Caco-2 (cell line): ENCODE measurements at regions not wholly inside any gene's neighbourhood (a gene's known extent, or its start where the extent isn't known, plus 50 kb on each side); places are given as distances from the start of the nearest gene placed in this dataset.

ENCODE experiments used
- BruUV-seq: library from RNA; stranded (reverse); fragments of 400-500 nt; replicated peaks from 2 replicates; lab custom pipeline; 2021; lab: Mats Ljungman, UMichigan
- CTCF ChIA-PET: fragments of 300-600 bp; sonication (Branson Sonifier 250); formaldehyde crosslinking; loops from one replicate; lab custom pipeline; 2022; ENCODE audit warnings: antibody characterized with exemption; lab: Charles Lee
- POLR2A ChIA-PET: fragments of 300-600 bp; sonication (Branson Sonifier 250); formaldehyde crosslinking; loops from one replicate; lab custom pipeline; 2022; ENCODE audit warnings: antibody characterized with exemption; lab: Charles Lee
- DNase-seq, 2 experiments: peaks; one replicate each; pipeline versions ENCODE4 v3.0.0 to v3.0.0-alpha.2; 2020 to 2022
- H3K27me3 ChIP-seq: replicated peaks from 2 replicates; pipeline ENCODE4 v1.6.0; 2011; ENCODE audit warnings: low read length; ENCODE audit not compliant: control insufficient read depth, insufficient read depth
- H3K36me3 ChIP-seq: 2 replicates; pipeline ENCODE4 v1.5.1; 2011; ENCODE audit warnings: low read length; ENCODE audit not compliant: control insufficient read depth, insufficient read depth
- H3K4me1 ChIP-seq: fragments of 250-450 bp; sonication (Bioruptor Pico); 2 replicates; pipeline ENCODE4 v1.5.1; 2020; ENCODE audit warnings: mild to moderate bottlenecking
- H3K4me3 ChIP-seq: 2 replicates; pipeline ENCODE4 v1.5.1; 2011; ENCODE audit warnings: low read depth, mild to moderate bottlenecking, control low read depth, low read length
- H3K9me3 ChIP-seq: fragments of 250-450 bp; sonication (Bioruptor Pico); 2 replicates; pipeline ENCODE4 v1.5.1; 2020; ENCODE audit warnings: mild to moderate bottlenecking, moderate library complexity
- H3K27ac Mint-ChIP-seq: one replicate; pipeline ENCODE4 v1.8.0; 2022; ENCODE audit warnings: mixed read lengths; ENCODE audit not compliant: unreplicated experiment
- H3K27me3 Mint-ChIP-seq: one replicate; pipeline ENCODE4 v1.8.0; 2022; ENCODE audit warnings: mixed read lengths; ENCODE audit not compliant: insufficient read depth, unreplicated experiment
- H3K36me3 Mint-ChIP-seq: one replicate; pipeline ENCODE4 v1.8.0; 2022; ENCODE audit warnings: mild to moderate bottlenecking, mixed read lengths; ENCODE audit not compliant: insufficient read depth, unreplicated experiment
- H3K4me1 Mint-ChIP-seq: one replicate; pipeline ENCODE4 v1.8.0; 2022; ENCODE audit warnings: low read depth, mixed read lengths; ENCODE audit not compliant: unreplicated experiment
- H3K4me3 Mint-ChIP-seq: one replicate; pipeline ENCODE4 v1.8.0; 2022; ENCODE audit warnings: mild to moderate bottlenecking, moderate library complexity, mixed read lengths; ENCODE audit not compliant: unreplicated experiment
- H3K9me3 Mint-ChIP-seq: one replicate; pipeline ENCODE4 v1.8.0; 2022; ENCODE audit warnings: mixed read lengths; ENCODE audit not compliant: unreplicated experiment
- intact Hi-C: fragments of 100-400 bp; cut with micrococcal nuclease; formaldehyde crosslinking; loops from one replicate; pipeline ENCODE4 v1.10.0; 2022; ENCODE audit not compliant: unreplicated experiment
- TF ChIP-seq, protein P1 (sequence below), 2 experiments: fragments of 200-600 bp in 1 of 2; IDR thresholded peaks; 1 replicate in 1 of 2; 2 replicates in 1 of 2; pipeline versions ENCODE4 v1.5.1 to v1.8.0; 2011 to 2022; ENCODE audit warnings: antibody characterized with exemption in 1 of 2, control low read depth in 1 of 2, inconsistent platforms in 1 of 2, low read depth in 1 of 2, low read length in 1 of 2, mild to moderate bottlenecking in 1 of 2, moderate library complexity in 1 of 2; ENCODE audit not compliant: insufficient read depth in 1 of 2, severe bottlenecking in 1 of 2, unreplicated experiment in 1 of 2

DNA sequence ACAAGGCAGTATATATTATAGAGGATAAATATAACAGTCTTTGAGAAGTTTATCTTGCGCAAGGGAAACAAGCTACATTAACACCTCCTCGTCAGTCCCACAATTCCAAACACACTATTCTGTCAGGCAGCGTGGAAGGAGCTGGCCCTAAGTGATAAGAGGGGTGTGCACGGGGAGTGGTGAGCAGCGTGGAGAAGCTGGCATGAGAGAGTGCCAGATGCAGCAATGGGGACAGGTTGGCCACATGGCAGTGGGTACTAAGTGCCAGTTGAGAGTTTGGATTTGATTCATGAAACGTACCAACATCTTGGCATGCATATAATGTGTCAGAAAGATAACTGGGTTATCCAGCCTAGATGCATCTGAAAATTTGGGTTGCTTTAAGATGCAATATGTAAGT, 460.2 kb downstream of the ICE1 start:
- no peaks in the 10 kb centered on the region for H3K4me1 ChIP-seq
- DNase-seq, result no peak
- TF ChIP-seq, protein P1, sequence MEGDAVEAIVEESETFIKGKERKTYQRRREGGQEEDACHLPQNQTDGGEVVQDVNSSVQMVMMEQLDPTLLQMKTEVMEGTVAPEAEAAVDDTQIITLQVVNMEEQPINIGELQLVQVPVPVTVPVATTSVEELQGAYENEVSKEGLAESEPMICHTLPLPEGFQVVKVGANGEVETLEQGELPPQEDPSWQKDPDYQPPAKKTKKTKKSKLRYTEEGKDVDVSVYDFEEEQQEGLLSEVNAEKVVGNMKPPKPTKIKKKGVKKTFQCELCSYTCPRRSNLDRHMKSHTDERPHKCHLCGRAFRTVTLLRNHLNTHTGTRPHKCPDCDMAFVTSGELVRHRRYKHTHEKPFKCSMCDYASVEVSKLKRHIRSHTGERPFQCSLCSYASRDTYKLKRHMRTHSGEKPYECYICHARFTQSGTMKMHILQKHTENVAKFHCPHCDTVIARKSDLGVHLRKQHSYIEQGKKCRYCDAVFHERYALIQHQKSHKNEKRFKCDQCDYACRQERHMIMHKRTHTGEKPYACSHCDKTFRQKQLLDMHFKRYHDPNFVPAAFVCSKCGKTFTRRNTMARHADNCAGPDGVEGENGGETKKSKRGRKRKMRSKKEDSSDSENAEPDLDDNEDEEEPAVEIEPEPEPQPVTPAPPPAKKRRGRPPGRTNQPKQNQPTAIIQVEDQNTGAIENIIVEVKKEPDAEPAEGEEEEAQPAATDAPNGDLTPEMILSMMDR (IDR thresholded peaks at IDR 0.05; ENCODE audit: insufficient read depth in 1 of 2, low read depth in 1 of 2, low read length in 1 of 2, severe bottlenecking in 1 of 2, unreplicated experiment in 1 of 2), result no peak
- H3K27me3 ChIP-seq, result no peaks in the 10 kb centered on the region
- Mint-ChIP-seq H3K4me3 (no peak overlapping the region), H3K27me3 (peaks cover 16% of the 10 kb centered on the region), H3K36me3 (no peaks in the 10 kb centered on the region), H3K27ac (no peak overlapping the region), H3K9me3 (no peaks in the 10 kb centered on the region), H3K4me1 (peaks cover 7% of the 10 kb centered on the region)
- no peaks in the 10 kb centered on the region for H3K36me3 ChIP-seq
- no TSS peak for BruUV-seq
- ChIA-PET POLR2A (no interaction called here), CTCF (no interaction called here)
- H3K4me3 ChIP-seq, result no peak overlapping the region
- no peaks in the 10 kb centered on the region for H3K9me3 ChIP-seq
- intact Hi-C loops, result loop anchor here (5.0 kb wide), 1 partner anchor 390 kb away; no protein-coding TSS in a partner anchor

- CTCF ChIA-PET, result no interaction called here
Measured at GRCh38 chr5:5881294-5881693, 458.8 kb downstream of the ICE1 start.

DNA sequence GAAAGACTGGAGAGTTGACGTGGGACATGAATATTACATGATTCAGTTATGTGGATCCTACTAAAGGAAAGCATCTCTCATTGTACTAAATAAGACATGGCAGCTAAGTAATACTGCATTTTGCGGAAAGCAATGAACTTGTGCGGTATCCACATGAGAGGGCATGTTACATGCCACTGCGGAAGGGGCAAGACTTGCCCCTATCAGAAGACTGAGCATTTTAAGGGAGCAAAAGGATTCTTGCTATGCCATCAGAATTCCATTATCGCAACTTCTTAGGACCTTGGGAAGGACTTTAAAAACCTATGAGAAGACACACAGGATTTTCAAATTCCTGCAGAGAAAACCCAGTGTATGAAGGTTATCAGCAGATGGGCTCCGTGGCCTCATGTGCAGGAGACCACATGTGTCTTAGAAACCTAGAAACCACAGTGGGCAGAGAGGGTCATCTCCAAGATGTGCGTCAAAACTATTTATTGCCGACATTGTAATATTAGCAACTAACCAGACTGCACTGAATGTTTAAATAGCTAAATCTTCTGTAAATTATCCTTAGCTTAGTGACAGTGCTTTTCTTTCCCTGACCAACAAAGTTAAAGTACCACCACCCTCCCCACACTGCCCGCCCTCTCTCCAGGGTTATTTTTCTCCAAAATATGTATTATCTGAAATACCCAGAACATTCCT, 457.7 kb downstream of the ICE1 start:
- H3K4me3 ChIP-seq, result no peak overlapping the region
- BruUV-seq, result no TSS peak
- TF ChIP-seq, protein P1 (IDR thresholded peaks at IDR 0.05; ENCODE audit: insufficient read depth in 1 of 2, low read depth in 1 of 2, low read length in 1 of 2, severe bottlenecking in 1 of 2, unreplicated experiment in 1 of 2), result no peak
- no peaks in the 10 kb centered on the region for H3K36me3 ChIP-seq
- DNase-seq, result no peak
- Mint-ChIP-seq H3K4me1 (peaks cover 7% of the 10 kb centered on the region), H3K27me3 (peaks cover 24% of the 10 kb centered on the region), H3K9me3 (no peaks in the 10 kb centered on the region), H3K27ac (no peak overlapping the region), H3K36me3 (no peaks in the 10 kb centered on the region), H3K4me3 (no peak overlapping the region)
- intact Hi-C loops, result loop anchor here (5.0 kb wide), 1 partner anchor 388 kb away; no protein-coding TSS in a partner anchor
- no peaks in the 10 kb centered on the region for H3K9me3 ChIP-seq
- ChIA-PET CTCF (no interaction called here), POLR2A (no interaction called here)
- no peaks in the 10 kb centered on the region for H3K27me3 ChIP-seq
- H3K4me1 ChIP-seq, result no peaks in the 10 kb centered on the region

More at GRCh38 chr5:5881294-5881693, 458.8 kb downstream of the ICE1 start:
- Histone ChIP-seq H3K4me3 (no peak overlapping the region), H3K4me1 (no peaks in the 10 kb centered on the region), H3K36me3 (no peaks in the 10 kb centered on the region), H3K9me3 (no peaks in the 10 kb centered on the region), H3K27me3 (no peaks in the 10 kb centered on the region)
- peaks cover 20% of the 10 kb centered on the region for H3K27me3 Mint-ChIP-seq
- POLR2A ChIA-PET, result no interaction called here
- no peak overlapping the region for H3K27ac Mint-ChIP-seq
- H3K4me1 Mint-ChIP-seq, result peaks cover 7% of the 10 kb centered on the region
- intact Hi-C loops, result loop anchor here (5.0 kb wide), 1 partner anchor 389 kb away; no protein-coding TSS in a partner anchor
- peak in 1 of 2 experiments; percentile 2 for DNase-seq
- H3K9me3 Mint-ChIP-seq, result no peaks in the 10 kb centered on the region
- no peak overlapping the region for H3K4me3 Mint-ChIP-seq
- TF ChIP-seq, protein P1 (IDR thresholded peaks at IDR 0.05; ENCODE audit: insufficient read depth in 1 of 2, low read depth in 1 of 2, low read length in 1 of 2, severe bottlenecking in 1 of 2, unreplicated experiment in 1 of 2), result no peak
- no peaks in the 10 kb centered on the region for H3K36me3 Mint-ChIP-seq
- no TSS peak for BruUV-seq
